Stimulated activated CD4-positive, alpha-beta T cell treated with anti-CD3 and anti-CD28 coated beads, Interleukin-2, amount 100 ng/mL, for 4 hours (primary cell): ENCODE measurements at regions not wholly inside any gene's neighbourhood (a gene's known extent, or its start where the extent isn't known, plus 50 kb on each side); places are given as distances from the start of the nearest gene placed in this dataset.
A peak's percentile ranks its signal among the peaks of the same experiment; 100 is the strongest.
"Not testable (repeated sequence)": the region's sequence is repeated elsewhere in the genome, so short reads cannot be mapped to it uniquely, and the experiment has no call there.

Experiments
- DNase-seq: peaks from one replicate; pipeline ENCODE4 v3.0.0-alpha.2; 2020; ENCODE audit warnings: low read depth

DNA sequence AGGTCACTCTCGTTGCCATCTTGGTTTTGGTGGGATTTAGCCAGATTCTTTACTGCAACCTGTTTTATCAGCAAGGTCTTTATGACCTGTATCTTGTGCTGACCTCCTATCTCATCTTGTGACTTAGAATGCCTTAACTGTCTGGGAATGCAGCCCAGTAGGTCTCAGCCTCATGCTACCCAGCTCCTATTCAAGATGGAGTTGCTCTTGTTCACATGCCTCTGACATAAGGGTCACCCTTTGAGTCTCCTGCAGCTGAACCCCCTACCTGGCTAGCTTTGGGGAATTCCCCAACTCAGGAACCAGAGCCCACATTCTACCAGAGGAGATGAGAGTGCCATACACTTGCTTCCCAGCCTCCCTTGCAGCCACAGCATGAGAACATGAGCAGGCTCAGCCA is 123.0 kb upstream of the ARHGEF3 start:
- DNase-seq = not testable (repeated sequence)

- peak; percentile 14 for DNase-seq
Observed at GRCh38 chr3:56923526-56924224, 121.9 kb upstream of the ARHGEF3 start.

DNA sequence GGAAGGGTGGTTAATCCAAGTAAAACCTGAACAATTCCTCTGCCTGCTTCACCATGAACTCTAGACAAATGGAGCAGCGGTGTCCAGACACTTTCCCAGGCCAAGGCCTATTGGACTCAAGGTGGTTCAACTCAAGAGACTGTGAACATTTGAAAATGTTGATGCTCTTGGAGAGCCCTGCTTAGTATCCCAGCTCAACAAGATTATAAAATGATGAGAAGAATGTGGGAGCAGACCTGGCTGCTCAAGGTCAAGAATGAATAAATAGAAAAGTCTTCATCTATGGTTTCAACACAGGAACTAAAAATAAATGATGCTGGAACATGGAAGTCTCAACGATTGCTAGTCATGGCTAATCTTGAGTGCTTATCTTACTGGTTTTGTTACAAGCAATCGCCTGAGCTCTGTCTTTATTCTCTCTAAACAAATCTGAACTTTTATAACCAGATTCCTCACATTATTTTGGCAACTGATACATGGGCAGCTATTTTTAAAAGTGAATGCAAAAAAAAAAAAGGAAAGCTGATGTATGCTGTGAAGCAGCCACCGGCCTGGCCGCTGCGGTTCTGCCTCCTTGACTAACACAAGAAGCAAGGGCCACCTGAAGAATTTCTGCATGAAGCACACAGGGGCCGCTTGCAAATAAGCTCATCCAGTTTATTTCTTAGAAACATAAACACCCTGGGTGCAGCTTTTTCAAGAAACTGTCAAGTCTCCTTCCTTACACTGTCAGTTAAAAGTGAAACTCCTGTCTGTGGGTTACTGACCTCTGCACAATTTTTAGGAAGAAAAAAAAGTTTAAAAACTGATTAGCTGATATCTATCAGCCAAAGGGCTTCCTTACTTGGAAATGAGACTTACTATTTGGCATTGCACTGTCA is 120.1 kb upstream of the ARHGEF3 start:
- no peak for DNase-seq

DNA sequence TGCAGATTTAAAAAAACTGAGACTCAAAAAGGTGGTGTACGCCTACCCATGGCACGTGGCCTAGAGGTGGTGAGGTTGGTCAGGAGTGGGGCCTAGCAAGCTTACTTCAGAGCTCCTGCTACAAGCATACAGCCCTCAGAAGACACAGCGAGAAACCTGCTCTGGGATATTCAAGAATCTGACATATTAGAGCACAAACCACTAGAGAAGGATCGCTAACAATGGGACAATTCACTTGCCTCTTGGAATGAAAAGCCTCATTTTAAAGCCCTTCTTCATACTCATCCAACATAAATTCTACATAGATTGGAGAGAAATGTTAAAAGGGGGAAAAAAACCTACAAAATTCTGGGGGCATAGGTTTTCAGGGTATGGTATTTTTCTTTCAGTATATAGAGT is 118.0 kb upstream of the ARHGEF3 start:
- no peak for DNase-seq

DNA sequence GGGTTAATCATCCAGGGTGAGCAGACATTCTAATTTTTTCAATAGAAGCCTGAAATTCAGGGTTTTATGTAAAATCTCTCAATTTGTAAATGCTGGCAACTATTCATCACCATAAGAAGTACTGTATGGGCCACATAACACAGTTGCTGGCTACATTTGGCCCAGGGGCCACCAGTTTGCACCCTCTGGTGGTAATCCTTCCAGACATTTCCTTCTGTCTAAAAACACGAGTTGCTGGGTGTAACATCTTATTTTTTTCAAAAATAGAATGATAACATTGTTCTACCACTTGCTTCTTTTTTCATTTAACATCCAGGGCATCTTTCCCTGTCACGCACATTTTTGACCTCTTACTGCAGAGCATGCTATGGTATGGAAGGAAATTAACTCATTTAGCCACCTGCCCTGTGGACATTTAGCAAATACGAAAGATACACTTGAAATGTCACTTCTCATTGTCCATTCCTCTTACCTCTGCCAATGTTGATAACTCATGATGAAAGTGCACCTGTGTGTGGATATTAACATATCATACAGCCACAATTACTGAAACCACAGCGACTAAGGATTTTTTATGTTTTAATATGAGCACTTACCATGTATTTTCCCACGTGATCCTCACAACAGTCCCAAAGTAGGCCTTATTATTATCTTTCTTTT is 117.5 kb upstream of the ARHGEF3 start:
- DNase-seq = no peak

GRCh38 chr3:56918111-56918568 is 116.4 kb upstream of the ARHGEF3 start:
- DNase-seq = peak; percentile 24

GRCh38 chr3:56917361-56918110 is 115.8 kb upstream of the ARHGEF3 start:
- DNase-seq = no peak

GRCh38 chr3:56916716-56917360 is 115.1 kb upstream of the ARHGEF3 start:
- DNase-seq = no peak

GRCh38 chr3:56915966-56916586 is 114.3 kb upstream of the ARHGEF3 start:
- DNase-seq = peak; percentile 47

GRCh38 chr3:56914646-56915045 is 112.9 kb upstream of the ARHGEF3 start:
- DNase-seq = no peak

DNA sequence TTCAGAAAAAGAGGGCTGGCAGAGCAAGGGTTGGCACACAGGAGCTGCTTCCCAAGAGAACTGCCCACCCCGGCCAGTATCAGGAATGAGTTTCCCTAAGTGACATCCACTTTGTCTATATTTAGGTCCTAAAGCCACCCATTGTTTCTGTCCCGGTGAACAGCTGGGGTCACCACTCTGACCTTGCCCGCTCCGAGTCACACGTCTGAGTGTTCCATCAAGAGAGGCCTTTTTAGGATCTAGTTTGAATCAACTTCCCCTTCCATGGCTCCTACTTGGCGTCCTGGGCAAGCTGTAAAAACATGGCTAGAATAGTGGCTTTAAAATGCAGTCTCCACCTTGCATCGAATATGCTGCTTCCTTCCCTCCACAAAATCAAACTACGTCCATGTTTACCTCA is 109.6 kb upstream of the ARHGEF3 start:
- DNase-seq = no peak

DNA sequence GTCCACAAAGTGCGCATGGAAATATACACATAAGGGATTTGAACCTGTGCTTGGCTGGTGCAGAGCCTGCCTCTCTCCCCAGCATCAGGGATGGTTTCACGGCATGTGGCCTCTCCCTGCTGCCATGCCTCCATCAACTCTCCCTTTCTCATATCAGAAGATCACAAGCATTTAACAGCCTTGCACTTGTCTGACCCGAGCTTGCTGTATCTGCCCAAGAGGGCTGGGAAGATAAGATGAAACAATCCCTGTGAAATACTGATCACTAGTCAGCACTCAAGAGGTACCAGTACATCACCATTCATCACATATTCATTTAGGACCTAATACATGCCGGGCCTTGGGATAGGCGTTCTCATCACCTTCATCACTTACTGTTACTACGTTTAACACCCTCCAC is 107.6 kb upstream of the ARHGEF3 start:
- DNase-seq = no peak

DNA sequence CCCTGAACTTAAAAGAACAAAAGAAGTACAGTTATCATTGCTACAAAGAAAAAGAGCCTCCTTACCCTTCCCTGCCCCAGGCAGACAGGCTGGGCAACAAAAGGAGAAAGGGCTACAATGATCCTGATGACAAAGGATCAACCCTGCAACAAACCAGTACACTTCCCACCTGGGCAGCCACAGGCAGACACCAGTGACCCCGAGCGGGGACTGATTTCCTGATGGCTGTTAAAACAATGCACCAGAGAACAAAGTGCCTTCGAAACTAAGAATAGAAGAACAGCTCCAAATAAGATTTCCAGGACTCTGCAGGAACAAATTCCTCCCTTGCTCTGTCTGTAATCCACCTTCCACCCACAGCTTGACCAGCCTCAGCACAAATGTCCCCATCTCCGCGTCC is 106.3 kb upstream of the ARHGEF3 start:
- DNase-seq = no peak

DNA sequence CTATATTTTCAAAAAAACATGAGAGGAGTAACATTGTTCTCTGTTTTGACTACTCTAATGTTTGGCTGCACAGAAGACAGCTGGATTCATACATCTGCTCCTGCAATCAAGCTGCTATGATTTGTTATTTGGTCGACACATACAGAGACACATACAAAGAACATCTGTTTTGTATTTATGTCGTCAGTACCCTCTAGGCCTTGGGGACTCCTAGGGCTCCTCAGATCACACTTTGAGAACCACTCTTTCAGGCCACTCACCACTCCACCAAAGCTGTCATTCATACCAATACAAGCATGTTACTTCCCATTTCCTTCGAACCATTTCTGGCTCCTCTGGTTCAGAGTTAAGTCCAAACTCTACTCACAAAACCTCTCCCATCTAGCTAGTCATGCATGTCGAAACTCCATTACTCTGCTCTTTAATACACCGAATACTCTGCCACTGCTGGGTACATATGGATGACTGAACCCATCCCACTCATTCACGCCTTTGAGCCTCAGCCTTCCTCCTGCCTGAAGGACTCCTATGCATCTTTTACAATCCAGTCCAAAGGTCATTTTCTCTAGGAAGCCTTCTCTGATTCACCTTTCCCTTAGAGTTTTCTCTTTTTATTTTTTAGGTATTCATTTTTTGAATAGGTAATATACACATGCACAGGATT is 102.9 kb upstream of the ARHGEF3 start:
- DNase-seq = no peak

- no peak for DNase-seq
Observed at GRCh38 chr3:56903231-56903782, 101.6 kb upstream of the ARHGEF3 start.

DNA sequence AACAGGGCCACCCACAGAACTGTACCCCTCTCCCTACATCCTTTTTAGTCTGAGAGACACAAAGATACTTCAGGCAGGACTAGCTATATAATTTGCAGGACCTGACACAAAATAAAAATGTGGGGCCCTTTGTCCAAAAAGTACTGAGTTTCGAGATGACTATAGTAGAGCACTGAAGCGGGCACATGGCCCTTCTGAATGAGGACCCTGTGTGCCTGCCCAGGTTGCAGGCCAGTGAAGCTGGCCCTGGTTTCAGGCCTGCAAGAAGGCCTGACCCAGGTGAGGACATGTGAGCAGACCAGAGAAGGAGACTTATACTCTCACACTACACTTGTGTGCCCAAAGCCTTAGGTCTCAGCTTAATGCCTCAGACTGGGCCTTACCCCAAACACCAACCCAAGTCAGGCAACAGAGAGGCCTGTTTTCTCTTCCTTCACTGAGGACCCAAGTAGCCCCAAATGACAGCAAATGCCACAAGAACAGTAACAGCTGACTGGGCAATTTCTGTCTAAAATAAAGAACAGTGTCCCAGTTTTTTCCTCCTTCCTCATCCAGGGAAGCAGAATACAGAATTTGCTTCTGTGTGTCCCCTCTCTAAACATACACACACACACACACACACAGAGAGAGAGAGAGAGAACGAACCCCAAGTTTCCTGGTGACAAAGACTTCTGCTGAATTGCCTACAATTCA is 100.9 kb upstream of the ARHGEF3 start:
- DNase-seq = no peak

DNA sequence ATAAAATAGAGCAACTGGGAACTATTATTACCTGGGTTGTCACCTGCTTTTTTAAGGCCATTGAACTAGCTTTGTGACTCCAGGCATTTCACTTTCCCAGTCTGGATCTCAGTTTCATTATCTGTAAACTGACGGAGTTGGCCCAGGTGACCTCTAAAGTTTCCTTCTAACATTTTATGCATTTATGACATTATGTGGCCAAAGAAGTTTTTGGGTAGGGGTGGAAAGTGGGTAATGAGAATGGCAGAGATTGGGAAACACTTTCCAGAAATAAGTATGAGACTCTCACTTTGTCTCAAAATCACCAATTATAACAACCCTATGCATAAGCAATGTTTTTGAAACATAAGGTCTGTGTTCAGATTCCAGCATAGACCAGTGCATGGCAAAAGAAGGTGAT is 99.1 kb upstream of the ARHGEF3 start:
- DNase-seq = no peak

DNA sequence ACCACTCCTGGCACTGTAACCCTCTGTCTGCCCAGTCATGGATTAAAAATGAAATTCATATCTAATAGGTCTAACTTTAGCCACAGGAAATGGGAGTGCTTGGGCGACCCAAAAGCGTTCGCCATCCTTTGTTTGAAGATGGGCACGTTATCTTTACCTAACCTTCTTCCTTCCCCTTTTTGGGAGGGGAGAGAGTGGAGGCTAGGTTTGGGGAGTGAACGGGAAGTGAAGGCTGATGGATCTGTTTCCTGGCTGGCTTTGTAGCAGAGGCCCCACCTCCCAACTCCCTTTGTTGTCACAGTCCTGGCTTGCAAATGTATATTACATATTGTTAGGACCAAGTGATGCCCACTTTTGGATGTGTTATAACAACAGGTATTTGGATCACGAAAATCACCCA is 98.1 kb upstream of the ARHGEF3 start:
- no peak for DNase-seq

GRCh38 chr3:56899078-56899477 is 97.3 kb upstream of the ARHGEF3 start:
- DNase-seq = no peak

- DNase-seq = no peak
Observed at GRCh38 chr3:56896357-56896756, 94.6 kb upstream of the ARHGEF3 start.
